K562 (cell line): ENCODE measurements at regions not wholly inside any gene's neighbourhood (a gene's known extent, or its start where the extent isn't known, plus 50 kb on each side); places are given as distances from the start of the nearest gene placed in this dataset.

Experiments used
- ATAC-seq: fragments of 200-7000 bp; cut with Tn5 transposase; 3 replicates; pipeline ENCODE4 v1.9.1; 2020; ENCODE audit warnings: moderate library complexity
- BruUV-seq: library from RNA; stranded (reverse); fragments of 400-500 nt; replicated peaks from 2 replicates; lab custom pipeline; 2021; lab: Mats Ljungman, UMichigan
- CTCF ChIA-PET: fragments of 300-600 bp; formaldehyde crosslinking; extraction: SDS; loops from one replicate; lab custom pipeline; 2021; ENCODE audit warnings: low intra/inter-chr PET ratio; lab: Yijun Ruan, JAX
- POLR2A ChIA-PET: fragments of 300-600, 350-650 bp; sonication (Branson Sonifier 250); formaldehyde crosslinking; extraction: SDS; loops from one replicate; lab custom pipeline; 2021; ENCODE audit warnings: antibody characterized with exemption, inconsistent platforms; lab: Yijun Ruan, JAX
- DNase-seq, 4 experiments: peaks; one replicate each; pipeline versions ENCODE4 v3.0.0 to v3.0.0-alpha.2; 2011 to 2018; ENCODE audit warnings: low spot score in 3 of 4, mixed read lengths in 3 of 4; ENCODE audit errors: extremely low read depth in 1 of 4
- FAIRE-seq: peaks from 2 replicates; lab custom pipeline; 2011; peaks lifted over from hg19 to GRCh38; lab: Jason Lieb, UNC
- H2AFZ ChIP-seq: 2 replicates; pipeline ENCODE4 v1.6.0; 2011; ENCODE audit warnings: low read depth, low read length, control low read depth, inconsistent platforms
- H3K27ac ChIP-seq: fragments of 200-600 bp; 3 replicates; pipeline ENCODE4 v1.8.0; 2011; ENCODE audit warnings: low read depth, mild to moderate bottlenecking, control low read depth, inconsistent platforms, low read length, moderate library complexity, mixed read lengths; ENCODE audit errors: extremely low read depth
- H3K27me3 ChIP-seq, 2 experiments: fragments of 300-600 bp in 1 of 2; 2 replicates in 1 of 2; 3 replicates in 1 of 2; pipeline versions ENCODE4 v1.6.0 to v1.8.0; 2011; ENCODE audit warnings: inconsistent platforms in 2 of 2, low read length in 2 of 2, mild to moderate bottlenecking in 1 of 2, mixed read lengths in 1 of 2, moderate library complexity in 1 of 2; ENCODE audit not compliant: control insufficient read depth in 2 of 2, insufficient read depth in 2 of 2
- H3K36me3 ChIP-seq: fragments of 300-600 bp; 3 replicates; pipeline ENCODE4 v1.8.0; 2011; ENCODE audit warnings: mild to moderate bottlenecking, low read length, inconsistent platforms; ENCODE audit not compliant: control insufficient read depth, insufficient read depth
- H3K4me1 ChIP-seq, 2 experiments: fragments of 200-600 bp in 1 of 2; replicated peaks in 1 of 2; 2 replicates in 1 of 2; 3 replicates in 1 of 2; pipeline versions ENCODE4 v1.5.1 to v1.8.0; 2011; ENCODE audit warnings: inconsistent platforms in 2 of 2, low read length in 2 of 2, mild to moderate bottlenecking in 1 of 2, mixed read lengths in 1 of 2, moderate library complexity in 1 of 2; ENCODE audit not compliant: control insufficient read depth in 2 of 2, insufficient read depth in 2 of 2
- H3K4me2 ChIP-seq: 2 replicates; pipeline ENCODE4 v1.6.1; 2011; ENCODE audit warnings: low read length, control low read depth, inconsistent platforms, mixed read lengths; ENCODE audit not compliant: insufficient read depth
- H3K4me3 ChIP-seq: fragments of 200-600 bp; sonication (generic), shearing (Covaris generic); 2 replicates; pipeline ENCODE4 v1.5.1; 2016; ENCODE audit warnings: control low read depth, inconsistent platforms
- H3K79me2 ChIP-seq: fragments of 200-600 bp; 3 replicates; pipeline ENCODE4 v1.8.0; 2011; ENCODE audit warnings: low read length, inconsistent platforms; ENCODE audit not compliant: control insufficient read depth, insufficient read depth
- H3K9ac ChIP-seq, 2 experiments: 2 replicates each; pipeline versions ENCODE4 v1.6.0 to v1.6.1; 2011; ENCODE audit warnings: low read depth in 2 of 2, low read length in 2 of 2, control low read depth in 1 of 2, inconsistent platforms in 1 of 2, mild to moderate bottlenecking in 1 of 2, mixed read lengths in 1 of 2; ENCODE audit not compliant: insufficient read depth in 1 of 2
- H3K9me1 ChIP-seq: one replicate; pipeline ENCODE4 v1.6.0; 2011; ENCODE audit warnings: inconsistent platforms, mild to moderate bottlenecking, low read length, moderate library complexity; ENCODE audit not compliant: control insufficient read depth, insufficient read depth
- H3K9me3 ChIP-seq: replicated peaks from 2 replicates; pipeline ENCODE4 v1.5.1; 2011; ENCODE audit warnings: low read depth, low read length, inconsistent platforms; ENCODE audit not compliant: control insufficient read depth, insufficient read depth
- H4K20me1 ChIP-seq: replicated peaks from 2 replicates; pipeline ENCODE4 v1.6.1; 2011; ENCODE audit warnings: low read length, inconsistent platforms, mixed read lengths; ENCODE audit not compliant: control insufficient read depth, insufficient read depth
- PHF20 ChIP-seq: fragments of 450-650 bp; IDR thresholded peaks from 2 replicates; pipeline ENCODE4 v1.6.1; 2018; ENCODE audit not compliant: partially characterized antibody
- RBM34 ChIP-seq: fragments of 200-400 bp; formaldehyde crosslinking; IDR thresholded peaks from 2 replicates; pipeline ENCODE4 v1.6.1; 2018; ENCODE audit warnings: low read length, borderline replicate concordance; ENCODE audit not compliant: insufficient read depth
- SRSF7 ChIP-seq: fragments of 200-400 bp; formaldehyde crosslinking; optimal IDR thresholded peaks from 2 replicates; pipeline ENCODE3; 2017; ENCODE audit warnings: mild to moderate bottlenecking, low read depth, low read length
- WGBS: fragments of 100-300 bp; shearing (Covaris generic); methylation state at CpG from one replicate; pipeline ENCODE4 v1.1.6; 2016; ENCODE audit warnings: low coverage, mixed read lengths; ENCODE audit not compliant: insufficient coverage; ENCODE audit errors: missing lambda C conversion rate; 5-methylcytosine and 5-hydroxymethylcytosine counted together
- in situ Hi-C: fragments of 300-500 bp; cut with MboI; formaldehyde crosslinking; loops from 4 replicates; pipeline ENCODE4 v1.15.0; 2018; ENCODE audit warnings: inconsistent platforms, mixed read lengths
- intact Hi-C: fragments of 100-400 bp; cut with micrococcal nuclease; formaldehyde crosslinking; loops from 2 replicates; pipeline ENCODE4 v1.14.2; 2022
- TF ChIP-seq, protein P1 (sequence below): fragments of 250-450 bp; sonication (Bioruptor Pico); IDR thresholded peaks from 2 replicates; pipeline ENCODE4 v1.5.0; 2021

DNA sequence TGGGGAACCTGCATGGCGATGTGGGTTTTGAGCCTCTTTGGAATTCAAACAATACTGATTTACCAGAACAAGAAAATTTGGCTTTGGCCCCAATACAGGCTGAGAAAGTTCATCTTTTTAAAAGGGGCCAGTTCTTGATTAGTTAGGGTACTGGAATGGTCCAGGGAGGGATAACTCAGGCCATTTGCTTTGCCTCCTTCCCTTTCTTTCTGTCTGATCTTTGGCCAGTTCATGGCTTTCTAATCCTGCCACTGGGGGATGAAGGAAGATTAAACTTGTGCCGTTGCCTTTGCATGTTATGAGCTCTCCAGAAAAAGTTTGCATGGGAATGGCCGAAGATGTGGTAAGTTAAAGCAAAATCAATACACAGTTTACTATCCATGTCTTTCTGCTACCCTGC, 78.4 kb downstream of the ADAMTS15 start:
- H4K20me1 ChIP-seq = 0 out of 2 replicates have a peak, but pooled peaks cover 4% of the 10 kb centered on the region
- no peak for TF ChIP-seq PHF20
- TF ChIP-seq, protein P1, sequence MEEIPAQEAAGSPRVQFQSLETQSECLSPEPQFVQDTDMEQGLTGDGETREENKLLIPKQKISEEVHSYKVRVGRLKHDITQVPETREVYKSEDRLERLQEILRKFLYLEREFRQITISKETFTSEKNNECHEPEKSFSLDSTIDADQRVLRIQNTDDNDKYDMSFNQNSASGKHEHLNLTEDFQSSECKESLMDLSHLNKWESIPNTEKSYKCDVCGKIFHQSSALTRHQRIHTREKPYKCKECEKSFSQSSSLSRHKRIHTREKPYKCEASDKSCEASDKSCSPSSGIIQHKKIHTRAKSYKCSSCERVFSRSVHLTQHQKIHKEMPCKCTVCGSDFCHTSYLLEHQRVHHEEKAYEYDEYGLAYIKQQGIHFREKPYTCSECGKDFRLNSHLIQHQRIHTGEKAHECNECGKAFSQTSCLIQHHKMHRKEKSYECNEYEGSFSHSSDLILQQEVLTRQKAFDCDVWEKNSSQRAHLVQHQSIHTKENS = no peak
- no peak for TF ChIP-seq SRSF7
- no peak for TF ChIP-seq RBM34
- H3K27ac ChIP-seq = no peak overlapping the region
- H3K9me3 ChIP-seq = no peaks in the 10 kb centered on the region
- FAIRE-seq (no peak), ATAC-seq (no peak), DNase-seq (no peak)
- ChIA-PET CTCF (no interaction called here), POLR2A (interaction anchor here (1.0 kb wide), 1 partner anchor 14 kb away, joined by 3 read pairs; no protein-coding TSS in a partner anchor)
- H3K4me3 ChIP-seq = no peak overlapping the region
- 0% methylated on average over 3 of the region's 3 CpGs for WGBS
- no peaks in the 10 kb centered on the region for H3K9me1 ChIP-seq
- in situ Hi-C loops (no loop called here), intact Hi-C loops (no loop called here)
- H3K79me2 ChIP-seq = no peaks in the 10 kb centered on the region
- H2AFZ ChIP-seq = no peak overlapping the region
- BruUV-seq = no TSS peak
- H3K36me3 ChIP-seq = no peaks in the 10 kb centered on the region
- H3K27me3 ChIP-seq = peaks cover 13 to 31% of the 10 kb centered on the region in 2 experiments; a peak in 4 of 5 replicates
- H3K9ac ChIP-seq = no peak overlapping the region
- peaks cover 6 to 7% of the 10 kb centered on the region in 2 experiments for H3K4me1 ChIP-seq
- H3K4me2 ChIP-seq = no peak overlapping the region
